Posterior cingulate gyrus (tissue), 11 donors: ENCODE measurements at regions not wholly inside any gene's neighbourhood (a gene's known extent, or its start where the extent isn't known, plus 50 kb on each side); places are given as distances from the start of the nearest gene placed in this dataset.
"Not testable (repeated sequence)": the region's sequence is repeated elsewhere in the genome, so short reads cannot be mapped to it uniquely, and the experiment has no call there.

Experiments
- DNase-seq, 10 donors: peaks; one replicate each; pipeline versions ENCODE4 v3.0.0 to v3.0.0-alpha.2; 2020 to 2021; ENCODE audit warnings: mixed read lengths in 3 of 10
- intact Hi-C: fragments of 100-400 bp; cut with DNase I; formaldehyde crosslinking; loops from one replicate; pipeline ENCODE4 v1.15.1; 2023

GRCh38 chr22:22169923-22170322 lies 74.7 kb upstream of the VPREB1 start:
- DNase-seq: no peak
- intact Hi-C loops: no loop called here

GRCh38 chr22:22168941-22169867 lies 75.4 kb upstream of the VPREB1 start:
- no peak for DNase-seq
- intact Hi-C loops: no loop called here

- intact Hi-C loops: no loop called here
- DNase-seq: no peak
Measured at GRCh38 chr22:22168190-22168940, 76.2 kb upstream of the VPREB1 start.

- intact Hi-C loops: no loop called here
- no peak for DNase-seq
Measured at GRCh38 chr22:22167791-22168189, 76.8 kb upstream of the VPREB1 start.

- DNase-seq: no peak
- intact Hi-C loops: no loop called here
Measured at GRCh38 chr22:22166941-22167713, 77.5 kb upstream of the VPREB1 start.

- intact Hi-C loops: no loop called here
- DNase-seq: no peak
Measured at GRCh38 chr22:22165936-22166710, 78.5 kb upstream of the VPREB1 start.

GRCh38 chr22:22164541-22165272 lies 79.9 kb upstream of the VPREB1 start:
- no peak for DNase-seq
- intact Hi-C loops: no loop called here

GRCh38 chr22:22161924-22162851 lies 82.4 kb upstream of the VPREB1 start:
- intact Hi-C loops: no loop called here

GRCh38 chr22:22160768-22161167 lies 83.8 kb upstream of the VPREB1 start:
- intact Hi-C loops, DNase-seq: not testable (repeated sequence)

More at GRCh38 chr22:22161924-22162851, 82.4 kb upstream of the VPREB1 start:
- no peak for DNase-seq

- intact Hi-C loops: no loop called here
- no peak for DNase-seq
Measured at GRCh38 chr22:22159384-22159783, 85.2 kb upstream of the VPREB1 start.

- intact Hi-C loops: no loop called here
- DNase-seq: no peak
Measured at GRCh38 chr22:22158965-22159364, 85.6 kb upstream of the VPREB1 start.

GRCh38 chr22:22158207-22158816 lies 86.3 kb upstream of the VPREB1 start:
- intact Hi-C loops: no loop called here
- DNase-seq: no peak

- no peak for DNase-seq
- intact Hi-C loops: no loop called here
Measured at GRCh38 chr22:22157348-22157725, 87.2 kb upstream of the VPREB1 start.

- DNase-seq: peak in 3 of 10 donors; percentile 20 to 27 (median 23)
- intact Hi-C loops: no loop called here
Measured at GRCh38 chr22:22156716-22157347, 87.8 kb upstream of the VPREB1 start.

- intact Hi-C loops: no loop called here
- no peak for DNase-seq
Measured at GRCh38 chr22:22156348-22156715, 88.3 kb upstream of the VPREB1 start.

GRCh38 chr22:22155607-22156006 lies 89.0 kb upstream of the VPREB1 start:
- DNase-seq: no peak
- intact Hi-C loops: no loop called here

- intact Hi-C loops: no loop called here
- DNase-seq: no peak
Measured at GRCh38 chr22:22155146-22155545, 89.4 kb upstream of the VPREB1 start.

- intact Hi-C loops: no loop called here
Measured at GRCh38 chr22:22154040-22154439, 90.5 kb upstream of the VPREB1 start.

More at GRCh38 chr22:22154040-22154439, 90.5 kb upstream of the VPREB1 start:
- DNase-seq: no peak
